ENCODE measurements at regions not wholly inside any gene's neighbourhood (a gene's known extent, or its start where the extent isn't known, plus 50 kb on each side); places are given as distances from the start of the nearest gene placed in this dataset.

GRCh38 chr1:67960766-67961165 lies 89.7 kb downstream of the DIRAS3 start:
- CTCF ChIA-PET: no interaction called here
- H3K27me3 Mint-ChIP-seq: no peaks in the 10 kb centered on the region
- H3K9me3 Mint-ChIP-seq: peaks cover 4% of the 10 kb centered on the region
- H3K27ac Mint-ChIP-seq: no peak overlapping the region
- H3K4me3 Mint-ChIP-seq: no peak overlapping the region
- H3K4me1 Mint-ChIP-seq: no peaks in the 10 kb centered on the region
- DNase-seq: no peak
- no peaks in the 10 kb centered on the region for H3K36me3 Mint-ChIP-seq (ENCODE audit: low read depth)
- POLR2A ChIA-PET: no interaction called here

GRCh38 chr1:67958472-67958871 lies 92.0 kb downstream of the DIRAS3 start:
- Mint-ChIP-seq H3K4me1 (no peaks in the 10 kb centered on the region), H3K4me3 (no peak overlapping the region), H3K9me3 (peaks cover 2% of the 10 kb centered on the region), H3K36me3 (ENCODE audit: low read depth) (no peaks in the 10 kb centered on the region), H3K27me3 (peaks cover 4% of the 10 kb centered on the region), H3K27ac (no peak overlapping the region)
- DNase-seq: no peak
- ChIA-PET CTCF (no interaction called here), POLR2A (no interaction called here)

- ChIA-PET POLR2A (no interaction called here), CTCF (no interaction called here)
- Mint-ChIP-seq H3K27me3 (peaks cover 4% of the 10 kb centered on the region), H3K36me3 (ENCODE audit: low read depth) (no peaks in the 10 kb centered on the region), H3K4me1 (no peaks in the 10 kb centered on the region), H3K4me3 (no peak overlapping the region), H3K27ac (no peak overlapping the region), H3K9me3 (no peaks in the 10 kb centered on the region)
- DNase-seq: no peak
Measured at GRCh38 chr1:67957066-67957465, 93.4 kb downstream of the DIRAS3 start.

- ChIA-PET CTCF (no interaction called here), POLR2A (no interaction called here)
- H3K4me3 Mint-ChIP-seq: no peak overlapping the region
Measured at GRCh38 chr1:67956116-67956515, 94.3 kb downstream of the DIRAS3 start.

GRCh38 chr1:67955591-67955990 lies 94.8 kb downstream of the DIRAS3 start:
- Mint-ChIP-seq H3K36me3 (ENCODE audit: low read depth) (no peaks in the 10 kb centered on the region), H3K4me1 (no peaks in the 10 kb centered on the region), H3K9me3 (no peaks in the 10 kb centered on the region), H3K27ac (no peak overlapping the region), H3K27me3 (peaks cover 4% of the 10 kb centered on the region), H3K4me3 (no peak overlapping the region)
- no peak for DNase-seq
- ChIA-PET POLR2A (no interaction called here), CTCF (no interaction called here)

More at GRCh38 chr1:67956116-67956515, 94.3 kb downstream of the DIRAS3 start:
- Mint-ChIP-seq H3K36me3 (ENCODE audit: low read depth) (no peaks in the 10 kb centered on the region), H3K4me1 (no peaks in the 10 kb centered on the region), H3K9me3 (no peaks in the 10 kb centered on the region), H3K27ac (no peak overlapping the region), H3K27me3 (peaks cover 4% of the 10 kb centered on the region)
- DNase-seq: no peak

- H3K9me3 Mint-ChIP-seq: no peaks in the 10 kb centered on the region
- POLR2A ChIA-PET: no interaction called here
- no peak overlapping the region for H3K4me3 Mint-ChIP-seq
- peaks cover 4% of the 10 kb centered on the region for H3K27me3 Mint-ChIP-seq
- no peak for DNase-seq
- H3K27ac Mint-ChIP-seq: no peak overlapping the region
- H3K36me3 Mint-ChIP-seq (ENCODE audit: low read depth): no peaks in the 10 kb centered on the region
- H3K4me1 Mint-ChIP-seq: no peaks in the 10 kb centered on the region
- CTCF ChIA-PET: no interaction called here
Measured at GRCh38 chr1:67953301-67953700, 97.1 kb downstream of the DIRAS3 start.

GRCh38 chr1:67952071-67952470 lies 98.4 kb downstream of the DIRAS3 start:
- H3K4me1 Mint-ChIP-seq: no peaks in the 10 kb centered on the region
- no peak for DNase-seq
- ChIA-PET CTCF (no interaction called here), POLR2A (no interaction called here)
- H3K9me3 Mint-ChIP-seq: no peaks in the 10 kb centered on the region
- peaks cover 4% of the 10 kb centered on the region for H3K27me3 Mint-ChIP-seq
- no peak overlapping the region for H3K27ac Mint-ChIP-seq
- no peak overlapping the region for H3K4me3 Mint-ChIP-seq
- H3K36me3 Mint-ChIP-seq (ENCODE audit: low read depth): no peaks in the 10 kb centered on the region

GRCh38 chr1:67951014-67951413 lies 99.4 kb downstream of the DIRAS3 start:
- no peak for DNase-seq
- Mint-ChIP-seq H3K4me3 (no peak overlapping the region), H3K27me3 (peaks cover 4% of the 10 kb centered on the region), H3K27ac (no peak overlapping the region), H3K36me3 (ENCODE audit: low read depth) (no peaks in the 10 kb centered on the region), H3K9me3 (no peaks in the 10 kb centered on the region), H3K4me1 (no peaks in the 10 kb centered on the region)
- ChIA-PET CTCF (no interaction called here), POLR2A (interaction anchor here (0.6 kb wide), 1 partner anchor 420 kb away, joined by 4 read pairs; no protein-coding TSS in a partner anchor)

GRCh38 chr1:67948151-67949080 lies 102.0 kb downstream of the DIRAS3 start:
- H3K4me3 Mint-ChIP-seq: no peak overlapping the region
- no peaks in the 10 kb centered on the region for H3K4me1 Mint-ChIP-seq
- H3K27me3 Mint-ChIP-seq: no peaks in the 10 kb centered on the region
- CTCF ChIA-PET: no interaction called here
- no peak for DNase-seq
- POLR2A ChIA-PET: no interaction called here
- H3K36me3 Mint-ChIP-seq (ENCODE audit: low read depth): no peaks in the 10 kb centered on the region
- H3K27ac Mint-ChIP-seq: no peak overlapping the region
- H3K9me3 Mint-ChIP-seq: no peaks in the 10 kb centered on the region

- Mint-ChIP-seq H3K4me3 (no peak overlapping the region), H3K4me1 (no peaks in the 10 kb centered on the region), H3K27ac (no peak overlapping the region), H3K36me3 (ENCODE audit: low read depth) (no peaks in the 10 kb centered on the region), H3K27me3 (no peaks in the 10 kb centered on the region), H3K9me3 (no peaks in the 10 kb centered on the region)
- DNase-seq: no peak
- CTCF ChIA-PET: no interaction called here
- POLR2A ChIA-PET: no interaction called here
Measured at GRCh38 chr1:67947114-67947513, 103.3 kb downstream of the DIRAS3 start.

GRCh38 chr1:67945733-67946374 lies 104.6 kb downstream of the DIRAS3 start:
- Mint-ChIP-seq H3K4me3 (no peak overlapping the region), H3K36me3 (ENCODE audit: low read depth) (no peaks in the 10 kb centered on the region), H3K4me1 (no peaks in the 10 kb centered on the region), H3K27me3 (no peaks in the 10 kb centered on the region), H3K9me3 (no peaks in the 10 kb centered on the region), H3K27ac (no peak overlapping the region)
- ChIA-PET CTCF (no interaction called here), POLR2A (no interaction called here)
- DNase-seq: no peak

- Mint-ChIP-seq H3K4me1 (no peaks in the 10 kb centered on the region), H3K36me3 (ENCODE audit: low read depth) (no peaks in the 10 kb centered on the region), H3K4me3 (no peak overlapping the region), H3K27ac (no peak overlapping the region), H3K9me3 (no peaks in the 10 kb centered on the region), H3K27me3 (no peaks in the 10 kb centered on the region)
- CTCF ChIA-PET: no interaction called here
- POLR2A ChIA-PET: no interaction called here
- no peak for DNase-seq
Measured at GRCh38 chr1:67942274-67942673, 108.2 kb downstream of the DIRAS3 start.

- Mint-ChIP-seq H3K9me3 (no peaks in the 10 kb centered on the region), H3K4me3 (no peak overlapping the region), H3K27ac (no peak overlapping the region), H3K36me3 (ENCODE audit: low read depth) (no peaks in the 10 kb centered on the region), H3K4me1 (no peaks in the 10 kb centered on the region), H3K27me3 (no peaks in the 10 kb centered on the region)
- ChIA-PET CTCF (no interaction called here), POLR2A (no interaction called here)
- no peak for DNase-seq
Measured at GRCh38 chr1:67941746-67942145, 108.5 kb upstream of the GNG12 start.

GRCh38 chr1:67941155-67941554 lies 107.9 kb upstream of the GNG12 start:
- ChIA-PET CTCF (no interaction called here), POLR2A (no interaction called here)
- Mint-ChIP-seq H3K27ac (no peak overlapping the region), H3K36me3 (ENCODE audit: low read depth) (no peaks in the 10 kb centered on the region), H3K4me3 (no peak overlapping the region), H3K9me3 (no peaks in the 10 kb centered on the region), H3K27me3 (no peaks in the 10 kb centered on the region), H3K4me1 (no peaks in the 10 kb centered on the region)
- DNase-seq: no peak

All from activated CD4-positive, alpha-beta memory T cell treated with anti-CD3 and anti-CD28 coated beads, Interleukin-2, amount 10 ng/mL, durations not matched to agents 7 days and 5 days (primary cell).